Esophagus muscularis mucosa (tissue), 4 donors: ENCODE measurements at regions not wholly inside any gene's neighbourhood (a gene's known extent, or its start where the extent isn't known, plus 50 kb on each side); places are given as distances from the start of the nearest gene placed in this dataset.
A peak's percentile ranks its signal among the peaks of the same experiment; 100 is the strongest.

Source experiments
- DNase-seq: peaks from one replicate; pipeline ENCODE4 v3.0.0-alpha.2; 2017; ENCODE audit errors: extremely low spot score
- H3K27ac ChIP-seq, 4 donors: fragments of 200-600 bp; sonication (generic); replicated peaks in 1 of 4; 1 replicate in 3 of 4; 2 replicates in 1 of 4; pipeline ENCODE4 v1.5.1; 2016 to 2019; ENCODE audit warnings: mild to moderate bottlenecking in 1 of 4
- H3K27me3 ChIP-seq, 4 donors: fragments of 200-600 bp; sonication (generic); one replicate each; pipeline versions ENCODE4 v1.5.1 to v1.6.0; 2016 to 2019
- H3K36me3 ChIP-seq, 4 donors: fragments of 200-600 bp; sonication (generic); one replicate each; pipeline ENCODE4 v1.5.1; 2016 to 2019
- H3K4me1 ChIP-seq, 4 donors: fragments of 200-600 bp; sonication (generic); one replicate each; pipeline ENCODE4 v1.5.1; 2016 to 2019
- H3K4me3 ChIP-seq, 4 donors: fragments of 200-600 bp; sonication (generic); 1 replicate in 2 of 4; 2 replicates in 2 of 4; pipeline ENCODE4 v1.5.1; 2016 to 2019; ENCODE audit warnings: mild to moderate bottlenecking in 4 of 4, moderate library complexity in 1 of 4
- H3K9me3 ChIP-seq, 4 donors: fragments of 200-600 bp; sonication (generic); 1 replicate in 3 of 4; 2 replicates in 1 of 4; pipeline ENCODE4 v1.5.1; 2016 to 2019
- CTCF ChIP-seq, 3 experiments: fragments of 200-600 bp in 2 of 3; fragments of 450-650 bp in 1 of 3; sonication (generic) in 2 of 3; IDR thresholded peaks; one replicate each; pipeline ENCODE4 v1.5.1; 2017 to 2019; ENCODE audit warnings: antibody characterized with exemption in 3 of 3, mild to moderate bottlenecking in 2 of 3, moderate library complexity in 1 of 3
- EP300 ChIP-seq: sonication (generic); formaldehyde crosslinking; IDR thresholded peaks from one replicate; pipeline ENCODE4 v1.6.1; 2017; ENCODE audit warnings: antibody characterized with exemption
- POLR2A ChIP-seq: fragments of 450-650 bp; IDR thresholded peaks from one replicate; pipeline ENCODE4 v1.6.1; 2017; ENCODE audit warnings: antibody characterized with exemption, moderate library complexity, mild to moderate bottlenecking, low read depth
- POLR2AphosphoS5 ChIP-seq, 2 donors: sonication (generic); formaldehyde crosslinking; IDR thresholded peaks; one replicate each; pipeline ENCODE4 v1.6.1; 2017; ENCODE audit warnings: antibody characterized with exemption in 2 of 2
- WGBS: methylation state at CpG from one replicate; pipeline ENCODE4 v1.1.5; 2018; 5-methylcytosine and 5-hydroxymethylcytosine counted together
- intact Hi-C: fragments of 100-400 bp; cut with DNase I; formaldehyde crosslinking; loops from one replicate; pipeline ENCODE4 v1.15.1; 2023

- intact Hi-C loops: no loop called here
- Histone ChIP-seq H3K4me3 (no peak overlapping the region), H3K27me3 (no peaks in the 10 kb centered on the region), H3K9me3 (peaks cover 0 to 10% (median 7%) of the 10 kb centered on the region in 4 donors), H3K4me1 (no peaks in the 10 kb centered on the region), H3K27ac (no peak overlapping the region), H3K36me3 (no peaks in the 10 kb centered on the region)
- 63% methylated on average over 3 of the region's 4 CpGs for WGBS
- no peak for DNase-seq
- TF ChIP-seq POLR2AphosphoS5 (IDR thresholded peaks at IDR 0.05): no peak
- no peak for TF ChIP-seq POLR2A
- TF ChIP-seq EP300: no peak
- no peak for TF ChIP-seq CTCF (IDR thresholded peaks at IDR 0.05)
Observed at GRCh38 chr12:107283652-107284051, 190.3 kb upstream of the CRY1 start.

DNA sequence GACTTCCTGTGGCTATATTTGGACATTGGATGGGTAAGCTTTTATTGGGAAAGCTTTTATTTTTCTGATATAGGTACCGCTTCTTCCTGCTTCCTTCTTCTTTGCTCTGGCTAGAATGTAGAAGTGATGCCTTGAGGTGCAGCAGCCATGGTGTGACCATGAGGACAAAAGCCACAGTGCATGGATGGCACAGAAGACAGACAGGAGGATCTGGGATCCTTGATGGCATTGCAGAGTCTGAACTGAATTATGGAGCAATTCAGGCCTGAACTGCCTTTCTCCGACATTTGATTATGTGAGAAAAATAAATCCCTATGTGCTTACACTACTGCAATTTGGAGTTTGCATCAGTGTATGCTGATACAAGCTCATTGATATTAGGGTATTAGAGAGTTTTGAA is 191.3 kb upstream of the CRY1 start:
- peaks cover 0 to 6% (median 2%) of the 10 kb centered on the region in 4 donors for H3K9me3 ChIP-seq
- H3K27ac ChIP-seq: no peak overlapping the region
- no peaks in the 10 kb centered on the region for H3K27me3 ChIP-seq
- WGBS: 97% methylated on average over 2 of the region's 2 CpGs
- DNase-seq: peak; percentile 50
- no peaks in the 10 kb centered on the region for H3K36me3 ChIP-seq
- intact Hi-C loops: no loop called here
- TF ChIP-seq POLR2A (no peak), POLR2AphosphoS5 (IDR thresholded peaks at IDR 0.05) (no peak), EP300 (no peak)
- no peaks in the 10 kb centered on the region for H3K4me1 ChIP-seq
- no peak overlapping the region for H3K4me3 ChIP-seq

DNA sequence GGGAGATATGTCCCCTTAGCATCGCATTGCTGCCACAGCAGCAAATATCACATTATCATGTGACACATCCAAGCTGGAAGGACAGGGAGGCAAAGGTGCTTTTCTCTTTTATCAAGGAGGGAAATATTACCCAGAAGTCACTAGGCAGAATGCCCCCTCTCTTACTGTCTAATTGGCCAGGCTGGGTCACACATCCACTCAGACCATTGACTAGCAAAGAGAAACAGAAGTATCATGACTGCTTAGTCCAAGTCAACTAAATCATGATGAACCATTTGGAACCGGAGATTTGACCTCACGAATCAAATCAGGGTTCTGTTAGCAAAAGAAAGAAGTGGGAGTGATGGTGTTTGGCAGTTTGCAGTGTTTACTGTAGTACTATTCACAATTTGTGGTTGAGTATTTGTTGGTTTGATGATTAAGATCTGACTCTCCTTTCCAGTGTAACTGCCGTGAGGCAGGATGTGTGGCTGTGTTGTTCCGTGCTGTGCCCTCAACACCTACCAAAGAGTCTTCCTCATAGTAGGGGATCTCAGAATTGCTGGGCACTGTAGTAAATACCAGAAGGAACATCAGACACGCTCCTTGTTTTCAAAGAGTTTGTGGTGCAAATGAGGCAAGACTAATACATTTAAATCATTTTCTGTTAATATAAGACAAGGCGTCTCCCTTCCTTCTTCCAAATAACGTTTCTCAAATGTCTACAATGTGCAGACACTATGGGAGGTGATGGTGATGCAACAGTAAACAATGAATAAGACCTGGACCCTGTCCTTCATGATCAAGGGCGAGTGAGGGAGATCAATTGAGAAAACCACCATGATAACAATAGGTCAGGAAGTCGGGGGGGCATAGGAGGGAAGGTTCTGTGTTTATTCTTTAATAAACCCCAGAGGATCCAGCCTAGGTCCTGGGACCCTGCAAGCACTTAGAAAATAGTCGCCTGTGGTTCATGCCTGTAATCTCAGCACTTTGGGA is 194.4 kb upstream of the CRY1 start:
- Histone ChIP-seq H3K4me3 (no peak overlapping the region), H3K27me3 (no peaks in the 10 kb centered on the region), H3K36me3 (no peaks in the 10 kb centered on the region), H3K27ac (no peak overlapping the region), H3K4me1 (no peaks in the 10 kb centered on the region), H3K9me3 (peaks cover 0 to 6% (median 2%) of the 10 kb centered on the region in 4 donors)
- no peak for TF ChIP-seq EP300
- TF ChIP-seq CTCF (IDR thresholded peaks at IDR 0.05): no peak
- TF ChIP-seq POLR2AphosphoS5 (IDR thresholded peaks at IDR 0.05): no peak
- no peak for TF ChIP-seq POLR2A
- 64% methylated on average over 11 of the region's 11 CpGs for WGBS
- peak; percentile 87 for DNase-seq
- intact Hi-C loops: no loop called here

GRCh38 chr12:107288414-107289127 is 195.2 kb upstream of the CRY1 start:
- 74% methylated on average over 14 of the region's 15 CpGs for WGBS
- Histone ChIP-seq H3K27me3 (no peaks in the 10 kb centered on the region), H3K4me1 (no peaks in the 10 kb centered on the region), H3K36me3 (no peaks in the 10 kb centered on the region), H3K9me3 (peaks cover 0 to 6% (median 2%) of the 10 kb centered on the region in 4 donors), H3K27ac (no peak overlapping the region), H3K4me3 (no peak overlapping the region)
- DNase-seq: no peak
- intact Hi-C loops: no loop called here
- no peak for TF ChIP-seq EP300
- no peak for TF ChIP-seq CTCF (IDR thresholded peaks at IDR 0.05)
- TF ChIP-seq POLR2A: no peak
- no peak for TF ChIP-seq POLR2AphosphoS5 (IDR thresholded peaks at IDR 0.05)

- Histone ChIP-seq H3K27me3 (no peaks in the 10 kb centered on the region), H3K27ac (no peak overlapping the region), H3K4me3 (no peak overlapping the region), H3K9me3 (no peaks in the 10 kb centered on the region), H3K4me1 (no peaks in the 10 kb centered on the region), H3K36me3 (no peaks in the 10 kb centered on the region)
- intact Hi-C loops: no loop called here
- TF ChIP-seq POLR2A (no peak), CTCF (IDR thresholded peaks at IDR 0.05) (no peak), EP300 (no peak), POLR2AphosphoS5 (IDR thresholded peaks at IDR 0.05) (no peak)
- no peak for DNase-seq
- 88% methylated on average over 7 of the region's 7 CpGs for WGBS
Observed at GRCh38 chr12:107291018-107291417, 197.7 kb upstream of the CRY1 start.
